ENCODE measurements at regions not wholly inside any gene's neighbourhood (a gene's known extent, or its start where the extent isn't known, plus 50 kb on each side); places are given as distances from the start of the nearest gene placed in this dataset.

- DNase-seq = no peak
- H3K27me3 ChIP-seq = no peaks in the 10 kb centered on the region
- H3K4me3 ChIP-seq = no peak overlapping the region
- H3K9me3 ChIP-seq = no peaks in the 10 kb centered on the region
- TF ChIP-seq CTCF (IDR thresholded peaks at IDR 0.05) (no peak), POLR2A (IDR thresholded peaks at IDR 0.05) (no peak)
- H3K27ac ChIP-seq = peak overlapping the region in 1 of 2 donors; percentile 78
- intact Hi-C loops (cut with DNase I; ENCODE audit: low total_unique reads) = no loop called here
- H3K4me1 ChIP-seq = peaks cover 0 to 9% of the 10 kb centered on the region in 2 donors
- H3K36me3 ChIP-seq = no peaks in the 10 kb centered on the region
Measured at GRCh38 chr4:158015241-158015640, 157.6 kb downstream of the GASK1B start.

- Histone ChIP-seq H3K36me3 (no peaks in the 10 kb centered on the region), H3K4me3 (no peak overlapping the region), H3K27me3 (no peaks in the 10 kb centered on the region), H3K27ac (peak overlapping the region in 1 of 2 donors; percentile 9), H3K4me1 (peaks cover 0 to 8% of the 10 kb centered on the region in 2 donors), H3K9me3 (no peaks in the 10 kb centered on the region)
- TF ChIP-seq CTCF (IDR thresholded peaks at IDR 0.05) (no peak), POLR2A (IDR thresholded peaks at IDR 0.05) (no peak)
- intact Hi-C loops (cut with DNase I; ENCODE audit: low total_unique reads) = no loop called here
- DNase-seq = no peak
Measured at GRCh38 chr4:158013858-158014257, 159.0 kb downstream of the GASK1B start.

GRCh38 chr4:158010361-158010760 is 162.5 kb downstream of the GASK1B start:
- Histone ChIP-seq H3K36me3 (no peaks in the 10 kb centered on the region), H3K9me3 (no peaks in the 10 kb centered on the region), H3K27ac (peak overlapping the region in 1 of 2 donors; percentile 92), H3K4me3 (no peak overlapping the region), H3K27me3 (no peaks in the 10 kb centered on the region), H3K4me1 (peaks cover 10 to 25% of the 10 kb centered on the region in 2 donors)
- no peak for DNase-seq
- intact Hi-C loops (cut with DNase I; ENCODE audit: low total_unique reads) = no loop called here
- TF ChIP-seq POLR2A (IDR thresholded peaks at IDR 0.05) (no peak), CTCF (IDR thresholded peaks at IDR 0.05) (no peak)

GRCh38 chr4:158008551-158009218 is 164.1 kb downstream of the GASK1B start:
- Histone ChIP-seq H3K4me1 (peaks cover 10 to 25% of the 10 kb centered on the region in 2 donors), H3K9me3 (no peaks in the 10 kb centered on the region), H3K4me3 (no peak overlapping the region), H3K27ac (peak overlapping the region; percentile 62 to 92), H3K36me3 (no peaks in the 10 kb centered on the region), H3K27me3 (no peaks in the 10 kb centered on the region)
- intact Hi-C loops (cut with DNase I; ENCODE audit: low total_unique reads) = no loop called here
- peak; percentile 61 to 65 for DNase-seq
- TF ChIP-seq CTCF (IDR thresholded peaks at IDR 0.05) (no peak), POLR2A (IDR thresholded peaks at IDR 0.05) (no peak)

GRCh38 chr4:158007566-158007965 is 165.3 kb downstream of the GASK1B start:
- Histone ChIP-seq H3K4me1 (peaks cover 10 to 25% of the 10 kb centered on the region in 2 donors), H3K9me3 (no peaks in the 10 kb centered on the region), H3K27me3 (no peaks in the 10 kb centered on the region), H3K36me3 (no peaks in the 10 kb centered on the region), H3K27ac (peak overlapping the region; percentile 62 to 92), H3K4me3 (no peak overlapping the region)
- intact Hi-C loops (cut with DNase I; ENCODE audit: low total_unique reads) = no loop called here
- DNase-seq = peak in 1 of 2 donors; percentile 28
- TF ChIP-seq CTCF (IDR thresholded peaks at IDR 0.05) (no peak), POLR2A (IDR thresholded peaks at IDR 0.05) (no peak)

All from uterus (tissue), 3 donors.